Anterior cingulate cortex (tissue), 58 donors: ENCODE measurements at regions not wholly inside any gene's neighbourhood (a gene's known extent, or its start where the extent isn't known, plus 50 kb on each side); places are given as distances from the start of the nearest gene placed in this dataset.
A peak's percentile ranks its signal among the peaks of the same experiment; 100 is the strongest.

Experiments used
- DNase-seq, 58 donors: peaks; one replicate each; lab custom pipeline; 2025; lab: John Stamatoyannopoulos, UW

GRCh38 chr18:24964216-24964615 lies 387.8 kb downstream of the ZNF521 start:
- no peak for DNase-seq

DNA sequence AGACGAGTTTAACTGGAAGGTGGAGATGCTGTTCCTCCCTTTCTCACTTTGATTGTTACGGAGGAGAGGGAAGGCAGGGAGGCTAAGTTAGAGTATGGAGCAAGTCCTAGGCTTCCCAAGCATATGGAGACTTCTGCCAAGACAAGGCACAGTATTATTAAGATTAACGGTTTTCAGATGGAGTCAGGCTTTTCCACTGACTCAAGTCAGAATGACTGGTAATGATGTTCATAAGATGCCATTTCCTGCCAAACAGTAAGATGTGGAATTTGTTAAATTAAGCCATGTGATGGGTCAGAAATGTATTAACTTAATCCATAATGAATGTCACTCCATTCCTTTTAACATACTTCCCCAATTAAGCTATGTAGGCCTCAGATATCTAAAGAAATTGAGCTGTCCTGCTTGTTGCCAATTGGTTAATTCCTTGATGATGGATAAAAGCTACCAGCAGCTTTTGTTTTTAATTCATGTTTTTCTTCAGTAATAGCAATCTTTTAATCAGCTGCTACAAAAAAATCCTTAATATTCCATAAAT lies 383.7 kb downstream of the ZNF521 start:
- no peak for DNase-seq

DNA sequence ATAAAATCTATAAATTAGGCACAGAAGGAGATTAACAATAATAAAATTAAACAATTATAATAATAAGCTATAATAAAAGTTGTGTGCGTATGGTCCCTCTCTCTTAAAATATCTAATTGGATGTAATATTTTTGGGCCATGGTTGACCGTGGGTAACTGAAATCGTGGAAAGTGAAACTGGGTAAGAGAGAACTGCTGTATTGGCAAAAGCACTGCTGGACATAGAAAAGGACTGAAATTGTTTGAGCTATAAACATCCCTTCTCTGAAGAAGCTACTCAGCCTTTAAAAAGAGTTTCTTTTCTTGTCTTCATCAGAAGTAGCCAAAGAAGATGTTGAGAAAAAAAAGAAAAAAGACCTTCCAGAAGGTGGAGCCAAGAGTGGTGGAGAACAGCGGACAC lies 379.4 kb downstream of the ZNF521 start:
- no peak for DNase-seq

DNA sequence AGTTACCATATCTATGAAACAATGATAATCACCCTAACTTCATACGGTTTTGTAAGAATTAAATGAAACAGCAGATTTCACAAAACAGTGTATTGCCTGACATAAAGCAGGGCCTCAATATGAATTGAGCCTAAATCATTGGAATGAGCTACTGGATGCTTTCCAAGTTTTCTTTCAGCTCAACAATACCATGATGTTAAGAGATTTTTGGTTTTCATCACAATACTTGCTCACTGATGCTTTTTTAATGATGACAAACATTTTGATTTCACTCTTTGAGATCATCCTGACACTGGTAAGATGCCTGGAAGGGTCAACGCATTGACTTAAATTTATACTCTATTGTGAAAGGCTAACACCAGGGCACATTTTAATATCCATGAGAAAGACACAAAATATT lies 377.5 kb downstream of the ZNF521 start:
- DNase-seq, result no peak

DNA sequence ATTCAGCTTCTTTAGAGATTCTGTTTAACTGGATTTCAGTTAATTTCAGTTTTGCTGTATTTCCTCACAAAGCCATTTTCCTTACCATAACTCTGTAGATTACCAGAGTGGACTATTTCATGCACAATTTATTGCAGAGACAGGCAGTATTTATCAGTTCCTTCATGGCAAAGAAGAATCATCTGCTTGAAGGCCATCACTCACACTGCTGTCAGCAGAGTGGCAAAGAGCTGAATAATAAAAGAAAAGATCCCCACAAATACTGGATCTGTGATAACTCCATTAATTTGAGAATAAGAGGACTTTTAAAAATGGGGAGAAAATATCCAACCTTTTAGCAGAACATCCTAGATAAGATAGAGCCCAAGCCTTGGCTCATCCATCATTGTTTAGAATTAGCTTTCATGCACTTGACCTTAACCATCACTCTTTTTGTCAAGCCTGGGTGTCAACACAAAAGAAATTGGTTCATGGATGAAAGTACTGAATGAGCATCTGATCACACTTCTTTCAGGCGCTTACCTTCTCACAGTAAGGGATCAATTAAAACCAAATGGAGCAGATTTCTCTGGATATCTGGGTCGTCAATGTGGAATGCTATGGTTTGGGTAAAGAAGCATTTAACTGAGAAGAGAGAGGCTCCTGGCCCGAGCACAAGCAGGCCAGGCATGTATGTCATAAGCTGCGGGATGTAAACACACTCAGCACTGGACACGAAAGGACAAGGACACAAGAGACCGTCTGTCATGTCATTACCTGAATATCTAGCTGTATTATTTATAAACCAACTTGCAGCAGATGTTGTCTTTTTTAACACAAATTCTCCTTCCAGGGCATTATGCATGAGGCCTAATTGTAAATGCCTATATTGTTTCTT lies 376.2 kb downstream of the ZNF521 start:
- no peak for DNase-seq

DNA sequence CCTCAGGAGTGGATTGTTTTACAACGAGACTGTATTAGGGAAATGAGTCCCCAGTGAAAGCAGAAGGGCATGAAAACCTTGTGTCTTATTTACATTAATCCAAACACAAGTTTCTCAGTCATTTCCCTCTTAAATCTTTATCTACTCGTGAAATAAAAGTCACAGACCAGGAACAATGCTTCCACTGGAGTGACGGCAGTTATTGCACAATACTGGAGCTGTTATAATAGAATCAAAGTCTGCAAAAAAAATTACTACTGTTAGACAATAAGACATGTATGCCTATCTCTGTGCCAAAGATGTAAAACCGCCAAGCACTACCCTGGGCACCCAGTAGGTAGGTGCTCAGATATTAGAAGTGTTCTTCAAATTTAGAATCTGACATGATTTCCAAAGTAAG lies 375.5 kb downstream of the ZNF521 start:
- no peak for DNase-seq

GRCh38 chr18:24979235-24979634 lies 372.7 kb downstream of the ZNF521 start:
- no peak for DNase-seq

DNA sequence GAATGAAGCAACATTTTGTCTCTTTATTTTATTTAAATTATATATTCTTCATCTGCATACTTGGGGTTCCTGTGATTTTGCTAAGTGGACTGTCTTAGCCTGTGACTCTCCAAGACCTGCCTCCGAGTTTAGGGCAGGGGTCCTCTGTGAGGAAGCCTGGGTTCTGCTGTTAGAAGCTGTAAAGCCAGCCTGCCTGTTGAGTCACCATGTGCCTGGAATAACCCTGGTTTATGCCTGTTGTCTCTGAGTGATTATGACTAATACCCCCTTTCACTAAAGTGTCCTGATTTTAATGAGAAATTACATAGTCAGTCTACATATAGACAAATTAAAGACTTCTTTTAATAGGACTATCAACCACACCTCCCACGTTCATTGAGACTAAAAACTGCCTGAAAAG lies 369.1 kb downstream of the ZNF521 start:
- DNase-seq, result no peak

DNA sequence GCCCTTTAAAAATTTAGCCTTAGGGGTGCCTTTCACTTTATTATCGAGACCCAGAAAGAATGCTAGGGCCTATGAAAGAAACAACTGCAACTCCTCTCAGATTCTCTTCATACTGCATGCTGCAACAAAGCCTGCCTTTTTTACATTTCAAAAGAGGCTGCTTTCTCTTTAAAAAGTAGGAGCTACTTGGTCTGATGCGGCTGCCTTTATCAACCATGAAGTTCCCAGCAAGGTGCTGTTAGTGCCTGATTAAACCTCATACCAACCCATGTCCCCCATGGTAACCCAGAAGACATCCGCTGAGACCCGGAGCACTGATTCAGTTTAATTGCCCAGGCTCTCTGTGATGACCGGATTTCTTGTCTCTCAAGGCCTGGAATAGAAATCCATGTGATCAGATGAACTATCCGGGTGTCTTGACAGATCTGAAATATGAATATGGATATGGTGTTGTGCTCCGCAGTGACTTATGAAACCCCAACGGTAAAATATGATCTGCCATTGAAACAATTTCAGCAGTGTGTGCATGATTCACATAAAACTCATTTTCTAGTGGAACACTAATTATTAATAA lies 368.3 kb downstream of the ZNF521 start:
- no peak for DNase-seq

GRCh38 chr18:24985586-24985985 lies 366.4 kb downstream of the ZNF521 start:
- DNase-seq, result no peak

GRCh38 chr18:24986666-24987302 lies 365.2 kb downstream of the ZNF521 start:
- no peak for DNase-seq

DNA sequence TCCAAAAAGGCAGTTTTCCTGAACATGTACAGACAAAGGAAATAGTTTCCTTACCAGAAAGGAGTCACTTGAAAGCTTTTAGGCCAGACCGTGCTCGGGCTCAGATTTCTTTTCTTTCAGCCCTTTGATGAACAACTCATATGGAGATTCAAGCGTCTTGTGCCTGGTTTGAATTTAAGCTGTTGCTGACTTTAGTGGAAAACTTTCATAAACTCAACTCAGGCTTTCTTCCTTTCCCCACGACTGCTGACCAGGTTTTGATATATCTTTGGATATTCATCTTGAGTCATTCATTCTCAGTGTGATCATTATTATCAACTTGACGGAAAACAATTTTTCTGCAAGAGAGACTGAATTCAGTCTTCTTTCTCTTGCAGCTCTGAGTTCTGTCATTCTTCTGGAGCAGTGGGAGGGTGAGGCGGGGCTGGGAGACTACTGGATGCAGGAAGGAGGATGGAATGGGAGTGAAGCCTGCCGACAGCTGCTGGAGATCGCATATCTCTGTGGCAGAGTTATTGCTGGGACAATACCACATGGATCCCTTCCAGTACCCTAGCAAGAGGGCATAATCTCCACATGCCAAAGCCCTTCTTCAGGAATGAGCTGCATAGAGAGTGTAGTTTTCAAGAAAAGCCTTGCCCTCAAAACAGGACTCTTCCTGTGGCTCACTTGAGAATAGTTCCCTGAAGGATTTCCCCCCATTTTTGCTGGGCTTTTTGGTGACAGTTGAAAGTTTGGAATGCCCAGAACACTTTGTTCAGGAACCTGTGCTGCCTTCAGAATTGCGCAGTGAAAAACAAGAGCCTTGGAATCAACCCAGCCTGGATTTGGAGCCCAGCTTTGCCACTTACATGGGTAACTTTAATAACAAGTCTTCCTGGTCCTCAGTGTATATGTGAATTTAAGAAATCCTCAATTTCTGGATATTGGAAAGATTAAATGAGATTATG lies 364.4 kb downstream of the ZNF521 start:
- peak in 4 of 58 donors; percentile 2 to 6 (median 4) for DNase-seq

DNA sequence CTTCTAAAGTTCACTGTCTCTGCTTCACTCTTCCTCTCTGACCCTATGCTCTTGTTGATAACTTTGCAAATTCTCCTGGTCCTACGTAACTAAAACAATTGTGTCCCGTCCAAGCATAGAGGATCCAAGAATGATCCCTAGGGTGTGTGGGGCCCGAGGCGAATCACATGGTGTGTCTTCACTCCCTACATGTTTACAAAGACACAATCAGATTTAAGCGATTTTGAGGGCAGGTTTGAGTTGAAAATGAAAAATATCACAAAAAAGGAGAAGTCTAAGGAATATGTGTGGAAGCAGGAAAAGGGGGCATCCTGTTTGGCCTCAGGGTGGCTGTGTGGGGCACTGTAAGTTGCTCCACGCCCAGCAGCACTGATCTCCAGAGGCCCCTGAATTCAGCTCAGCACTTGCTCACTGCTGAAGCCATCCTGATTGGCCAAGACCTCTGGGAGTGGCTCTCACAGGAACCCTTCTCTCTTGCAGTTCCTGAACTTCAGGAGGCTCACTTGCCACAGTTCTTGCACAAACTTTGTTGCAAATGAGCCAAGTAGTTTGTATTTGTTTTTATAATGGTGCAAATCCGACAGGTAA lies 363.6 kb downstream of the ZNF521 start:
- DNase-seq, result no peak

DNA sequence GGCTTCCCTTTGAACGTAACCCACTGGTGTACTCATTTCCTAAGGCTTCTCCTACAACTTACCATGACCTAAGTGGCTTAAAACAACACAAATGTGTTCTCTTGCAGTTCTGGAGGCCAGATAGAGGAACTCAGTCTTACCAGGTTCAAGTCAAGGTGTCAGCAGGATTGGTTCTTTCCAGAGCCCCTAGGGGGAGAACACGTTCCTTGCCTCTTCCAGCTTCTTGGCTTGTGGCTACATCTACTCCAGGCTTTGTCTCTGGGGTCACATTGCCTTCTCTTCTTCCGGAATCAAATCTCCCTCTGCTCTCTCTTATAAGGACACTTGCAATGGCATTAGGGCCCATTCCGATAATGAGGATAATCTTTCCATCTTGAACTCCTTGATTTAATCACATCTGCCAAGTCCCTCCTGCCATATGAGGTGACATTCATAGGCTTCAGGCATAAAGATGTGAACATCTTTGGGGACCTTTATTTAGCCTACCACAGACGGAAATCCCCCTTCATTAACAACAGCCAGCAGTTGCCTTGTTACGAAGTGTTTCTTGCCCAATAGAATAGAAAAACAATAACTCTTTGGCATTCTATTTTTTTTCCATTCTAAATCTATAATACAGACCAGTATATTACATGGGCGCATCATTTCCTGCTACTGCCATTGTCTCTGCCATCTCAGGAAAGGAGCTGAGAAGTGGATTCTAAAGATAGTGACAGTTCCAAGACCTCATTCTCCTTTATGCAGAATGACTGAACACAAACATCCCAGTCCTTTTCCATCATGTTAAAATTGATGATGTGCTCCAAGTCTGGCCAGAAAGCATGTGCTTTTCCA lies 362.0 kb downstream of the ZNF521 start:
- DNase-seq, result no peak

DNA sequence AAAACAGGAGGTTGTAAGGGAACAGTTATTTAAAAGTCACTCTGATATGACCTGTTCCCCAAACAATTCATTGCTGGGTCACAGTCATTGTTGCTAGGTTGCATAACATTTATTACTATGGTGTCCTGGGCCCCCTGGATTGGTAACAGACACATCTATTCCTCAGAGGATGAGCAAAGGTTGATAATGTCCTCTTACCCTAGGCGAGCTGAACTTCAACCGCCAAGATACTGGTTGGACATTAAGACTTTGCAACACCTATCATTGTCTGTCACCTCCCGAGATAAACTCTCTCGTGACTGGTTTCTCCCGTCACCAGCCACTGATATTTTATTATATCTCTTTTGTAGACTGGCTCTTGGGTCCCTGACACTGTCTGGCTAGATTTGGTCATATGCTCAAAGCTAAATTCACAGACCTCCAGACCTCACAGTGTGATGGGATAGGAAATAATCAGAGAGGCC lies 361.3 kb downstream of the ZNF521 start:
- DNase-seq, result no peak

GRCh38 chr18:24991141-24992060 lies 360.6 kb downstream of the ZNF521 start:
- DNase-seq, result no peak

- DNase-seq, result no peak
Observed at GRCh38 chr18:24992491-24992890, 359.5 kb downstream of the ZNF521 start.

GRCh38 chr18:24993628-24994027 lies 358.3 kb downstream of the ZNF521 start:
- no peak for DNase-seq
